Muscle layer of colon (tissue), 2 donors: ENCODE measurements at regions not wholly inside any gene's neighbourhood (a gene's known extent, or its start where the extent isn't known, plus 50 kb on each side); places are given as distances from the start of the nearest gene placed in this dataset.
A peak's percentile ranks its signal among the peaks of the same experiment; 100 is the strongest.

Experiments
- H3K27ac ChIP-seq: one replicate; pipeline ENCODE4 v1.7.0; 2013; ENCODE audit warnings: low read depth, mild to moderate bottlenecking, low read length, moderate library complexity
- H3K27me3 ChIP-seq, 2 donors: one replicate each; pipeline ENCODE4 v1.7.0; 2013; ENCODE audit warnings: low read length in 2 of 2, mild to moderate bottlenecking in 2 of 2; ENCODE audit not compliant: insufficient read depth in 2 of 2, control insufficient read depth in 1 of 2
- H3K36me3 ChIP-seq: one replicate; pipeline ENCODE4 v1.7.0; 2013; ENCODE audit warnings: mild to moderate bottlenecking, low read length; ENCODE audit not compliant: insufficient read depth
- H3K4me1 ChIP-seq: one replicate; pipeline ENCODE4 v1.7.0; 2013; ENCODE audit warnings: mild to moderate bottlenecking, low read length; ENCODE audit not compliant: insufficient read depth
- H3K4me3 ChIP-seq, 2 donors: one replicate each; pipeline ENCODE4 v1.7.0; 2013; ENCODE audit warnings: low read length in 2 of 2, low read depth in 1 of 2, mild to moderate bottlenecking in 1 of 2, moderate library complexity in 1 of 2
- H3K9ac ChIP-seq: one replicate; pipeline ENCODE4 v1.7.0; 2013; ENCODE audit warnings: low read length
- H3K9me3 ChIP-seq: one replicate; pipeline ENCODE4 v1.7.0; 2013; ENCODE audit warnings: mild to moderate bottlenecking, low read length
- donor health status: abdominal sarcoma.
- donor health status: Adenocarcinoma of cecum.

DNA sequence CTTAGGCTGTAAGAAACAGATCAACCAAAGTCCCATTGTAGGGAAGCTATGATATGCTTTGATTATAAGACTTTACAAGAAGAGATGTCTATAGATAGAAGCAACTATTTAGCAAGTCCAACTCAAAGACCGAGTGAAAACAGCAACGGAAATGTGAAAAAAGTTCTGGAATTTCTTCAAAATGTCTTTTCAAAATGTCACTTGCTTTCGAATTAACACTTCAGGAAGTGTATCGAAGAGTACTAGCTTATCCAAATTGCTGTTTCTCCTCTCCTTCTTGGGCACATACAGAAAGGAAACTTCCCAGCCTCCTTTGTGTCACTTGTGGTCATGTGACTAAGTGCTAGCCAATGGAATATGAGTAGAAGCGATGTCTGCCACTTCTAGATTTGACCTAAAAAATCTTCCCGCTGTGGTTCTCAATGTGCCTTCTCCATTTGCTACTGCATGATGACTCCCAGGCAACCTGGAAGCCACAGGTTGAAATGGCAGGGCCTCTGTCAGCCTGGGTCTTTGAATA, 89.9 kb downstream of the TSEN15 start:
- H3K27me3 ChIP-seq = no peaks in the 10 kb centered on the region

DNA sequence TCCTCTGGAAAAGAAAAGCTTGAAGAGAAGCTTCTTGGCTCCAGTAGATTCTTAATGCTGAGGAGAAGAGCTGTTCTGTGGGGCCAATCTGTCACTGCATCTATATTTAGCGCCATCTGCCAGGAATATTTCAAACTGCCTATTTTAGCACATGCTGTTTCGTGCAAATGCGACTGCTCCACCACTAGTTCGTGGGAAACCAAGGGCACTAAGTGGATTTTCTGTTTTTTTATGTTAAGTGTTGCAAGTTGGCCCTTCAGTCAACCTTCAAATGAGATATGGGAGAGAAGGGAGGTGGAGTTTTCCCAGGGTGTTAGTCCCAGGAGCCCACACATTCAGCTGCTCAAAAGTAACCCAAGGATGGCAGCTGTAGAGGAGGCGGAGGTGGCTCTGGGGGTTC, 91.9 kb downstream of the TSEN15 start:
- no peaks in the 10 kb centered on the region for H3K4me1 ChIP-seq
- no peaks in the 10 kb centered on the region for H3K9me3 ChIP-seq
- no peak overlapping the region for H3K27ac ChIP-seq

More for the DNA sequence above, 89.9 kb downstream of the TSEN15 start:
- Histone ChIP-seq H3K9ac (no peak overlapping the region), H3K36me3 (no peaks in the 10 kb centered on the region), H3K27ac (no peak overlapping the region), H3K9me3 (no peaks in the 10 kb centered on the region), H3K4me3 (no peak overlapping the region), H3K4me1 (no peaks in the 10 kb centered on the region)

DNA sequence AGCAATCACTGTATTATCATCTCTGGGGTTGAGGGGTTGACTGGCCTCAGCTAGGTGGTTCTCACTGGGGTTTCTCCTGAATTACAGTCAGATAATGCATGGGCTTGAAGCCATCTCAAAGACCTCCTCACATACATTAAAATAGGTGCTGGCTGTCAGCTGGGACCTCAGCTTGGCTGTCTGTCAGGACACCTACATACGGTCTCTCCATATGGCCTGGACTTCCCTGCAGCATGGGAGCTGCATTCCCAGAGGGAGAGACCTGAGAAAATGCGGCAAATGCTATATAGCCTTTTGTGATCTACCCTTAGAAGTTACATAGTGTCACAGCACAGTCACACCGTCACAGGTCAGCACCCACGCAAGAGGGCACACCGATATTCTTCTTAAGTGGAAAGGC, 93.6 kb downstream of the TSEN15 start:
- Histone ChIP-seq H3K9ac (no peak overlapping the region), H3K36me3 (no peaks in the 10 kb centered on the region), H3K9me3 (no peaks in the 10 kb centered on the region), H3K27me3 (no peaks in the 10 kb centered on the region), H3K27ac (no peak overlapping the region), H3K4me3 (no peak overlapping the region), H3K4me1 (no peaks in the 10 kb centered on the region)

More for the DNA sequence above, 91.9 kb downstream of the TSEN15 start:
- Histone ChIP-seq H3K4me3 (no peak overlapping the region), H3K9ac (no peak overlapping the region), H3K27me3 (no peaks in the 10 kb centered on the region), H3K36me3 (no peaks in the 10 kb centered on the region)

DNA sequence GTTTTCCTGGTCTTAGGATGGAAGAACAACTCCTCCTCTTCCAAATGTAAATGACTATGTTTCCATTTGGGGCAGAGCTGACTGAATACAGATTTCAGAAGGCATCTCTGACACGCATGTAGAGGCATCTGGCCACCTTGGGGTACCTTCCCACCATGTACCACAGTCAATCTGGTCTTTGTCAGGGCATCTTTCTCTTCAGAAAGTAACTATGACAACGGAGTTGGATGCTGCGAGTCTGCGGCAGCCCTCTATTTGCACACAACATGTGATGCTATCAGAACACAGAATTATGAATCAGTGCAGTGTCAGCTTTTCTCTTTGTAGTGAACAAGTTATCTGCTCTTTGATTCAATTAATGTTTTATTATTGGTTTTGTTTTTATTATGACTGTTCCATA, 94.7 kb downstream of the TSEN15 start:
- no peak overlapping the region for H3K27ac ChIP-seq

DNA sequence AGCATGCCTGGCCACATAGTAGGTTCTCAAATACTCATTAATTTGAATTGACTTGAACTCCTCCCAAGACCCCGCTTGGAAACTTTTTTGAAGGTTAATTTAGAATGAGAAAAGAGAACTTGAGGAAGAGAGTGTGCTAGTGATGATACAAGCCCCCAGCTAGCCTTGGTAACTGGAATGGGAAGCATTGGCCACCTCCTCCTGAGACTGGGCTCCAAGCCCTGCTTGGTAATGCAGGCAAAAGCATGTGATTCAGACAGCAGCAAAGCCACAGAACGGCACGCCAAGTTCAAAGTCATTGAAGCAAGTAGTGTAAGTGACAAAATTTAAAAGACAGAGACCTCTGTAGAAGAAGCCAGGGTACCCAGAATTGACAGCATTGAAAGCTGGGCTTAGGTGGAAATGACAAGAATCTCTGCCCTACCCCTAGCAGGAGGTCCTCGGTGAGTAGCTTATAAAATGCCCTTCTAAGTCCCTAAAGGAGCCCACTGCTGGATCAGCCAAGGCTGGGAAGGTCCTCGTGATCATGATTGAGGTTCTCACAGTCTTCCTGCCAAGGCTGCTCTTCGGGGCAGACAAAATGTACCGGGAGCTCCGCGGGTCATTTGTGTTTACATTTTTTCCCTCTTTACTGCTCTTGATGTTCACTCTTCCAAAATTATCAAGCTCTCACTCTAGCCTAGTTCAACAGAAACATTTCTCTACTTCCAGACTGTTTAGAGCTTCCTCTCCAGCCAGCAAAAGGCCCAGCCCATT, 99.4 kb downstream of the TSEN15 start:
- H3K9ac ChIP-seq = no peak overlapping the region
- H3K27ac ChIP-seq = no peak overlapping the region
- no peaks in the 10 kb centered on the region for H3K9me3 ChIP-seq
- peaks cover 10% of the 10 kb centered on the region for H3K4me1 ChIP-seq
- H3K4me3 ChIP-seq = no peak overlapping the region
- no peaks in the 10 kb centered on the region for H3K36me3 ChIP-seq
- no peaks in the 10 kb centered on the region for H3K27me3 ChIP-seq

More for the DNA sequence above, 94.7 kb downstream of the TSEN15 start:
- no peaks in the 10 kb centered on the region for H3K27me3 ChIP-seq
- no peak overlapping the region for H3K9ac ChIP-seq
- no peaks in the 10 kb centered on the region for H3K36me3 ChIP-seq
- peaks cover 5% of the 10 kb centered on the region for H3K4me1 ChIP-seq
- no peak overlapping the region for H3K4me3 ChIP-seq
- no peaks in the 10 kb centered on the region for H3K9me3 ChIP-seq

DNA sequence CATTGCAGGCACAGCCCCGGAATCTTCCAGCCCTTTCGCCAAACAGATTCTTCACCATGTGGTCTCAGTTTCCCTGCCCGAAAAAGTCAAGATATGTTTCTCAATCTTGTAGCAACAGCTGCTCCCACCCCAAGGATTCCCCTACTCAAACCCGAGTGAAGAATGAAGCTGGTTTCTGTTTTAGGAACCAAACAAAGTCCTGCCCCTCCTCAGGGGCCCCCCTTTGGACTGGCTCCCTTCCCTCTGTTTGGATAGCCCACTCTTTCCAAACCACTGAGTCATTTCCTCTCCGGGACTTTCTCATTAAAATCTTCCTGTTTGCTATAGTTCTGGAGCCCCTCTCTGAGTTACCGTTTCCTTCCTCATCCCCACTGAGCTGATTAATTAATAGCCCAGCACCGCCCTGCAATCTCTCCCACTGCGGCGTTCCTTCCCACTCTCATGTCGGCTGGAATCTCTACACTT, 100.9 kb downstream of the TSEN15 start:
- H3K4me3 ChIP-seq = peak overlapping the region; percentile 26 to 47

DNA sequence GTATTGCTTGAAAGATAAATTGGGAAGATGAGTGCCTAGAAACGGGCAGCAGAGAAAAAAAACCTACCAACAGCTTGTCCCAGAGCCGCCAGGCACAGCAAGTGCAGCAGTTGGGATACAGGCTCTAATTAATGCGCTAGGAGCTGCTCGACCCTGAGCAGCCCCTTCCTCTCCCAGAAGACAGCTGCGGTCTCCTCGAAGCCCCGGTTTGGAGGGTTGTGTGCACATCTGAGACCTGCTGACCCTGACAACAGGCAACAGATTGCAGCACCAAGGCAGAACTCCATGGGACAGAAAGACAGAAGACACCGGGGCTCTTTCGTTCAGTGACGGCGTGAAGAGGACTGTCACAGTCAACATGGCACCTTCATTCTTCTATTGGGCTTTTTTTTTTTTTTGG, 101.4 kb downstream of the TSEN15 start:
- Histone ChIP-seq H3K4me1 (peaks cover 10% of the 10 kb centered on the region), H3K9ac (no peak overlapping the region), H3K4me3 (peak overlapping the region; percentile 26 to 47), H3K36me3 (no peaks in the 10 kb centered on the region), H3K27me3 (no peaks in the 10 kb centered on the region), H3K9me3 (no peaks in the 10 kb centered on the region), H3K27ac (no peak overlapping the region)

More for the DNA sequence above, 100.9 kb downstream of the TSEN15 start:
- Histone ChIP-seq H3K9ac (no peak overlapping the region), H3K9me3 (no peaks in the 10 kb centered on the region), H3K27ac (no peak overlapping the region), H3K36me3 (no peaks in the 10 kb centered on the region), H3K4me1 (peaks cover 10% of the 10 kb centered on the region), H3K27me3 (no peaks in the 10 kb centered on the region)

DNA sequence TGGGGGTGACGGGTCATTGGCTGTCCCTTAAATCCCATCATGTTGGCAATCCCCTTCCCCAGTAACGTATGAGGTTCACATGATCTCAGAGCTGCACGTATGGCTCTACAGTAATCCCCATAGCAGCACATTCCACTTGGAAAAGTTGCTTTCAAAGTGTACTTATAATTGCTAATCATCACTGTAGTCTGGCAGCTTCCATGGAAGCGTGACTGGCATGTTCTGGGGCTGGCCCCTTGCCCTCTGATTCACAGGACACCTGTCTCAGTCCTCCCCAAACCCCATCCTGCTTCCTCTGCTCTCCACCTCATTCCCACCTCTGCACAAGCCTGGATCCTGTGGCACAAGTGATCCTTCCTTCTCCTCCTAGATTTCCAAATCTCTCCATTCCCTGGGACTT, 102.2 kb downstream of the TSEN15 start:
- H3K9me3 ChIP-seq = no peaks in the 10 kb centered on the region
- peaks cover 10% of the 10 kb centered on the region for H3K4me1 ChIP-seq
- no peak overlapping the region for H3K9ac ChIP-seq
- H3K36me3 ChIP-seq = no peaks in the 10 kb centered on the region
- no peak overlapping the region for H3K4me3 ChIP-seq
- no peaks in the 10 kb centered on the region for H3K27me3 ChIP-seq
- H3K27ac ChIP-seq = no peak overlapping the region

DNA sequence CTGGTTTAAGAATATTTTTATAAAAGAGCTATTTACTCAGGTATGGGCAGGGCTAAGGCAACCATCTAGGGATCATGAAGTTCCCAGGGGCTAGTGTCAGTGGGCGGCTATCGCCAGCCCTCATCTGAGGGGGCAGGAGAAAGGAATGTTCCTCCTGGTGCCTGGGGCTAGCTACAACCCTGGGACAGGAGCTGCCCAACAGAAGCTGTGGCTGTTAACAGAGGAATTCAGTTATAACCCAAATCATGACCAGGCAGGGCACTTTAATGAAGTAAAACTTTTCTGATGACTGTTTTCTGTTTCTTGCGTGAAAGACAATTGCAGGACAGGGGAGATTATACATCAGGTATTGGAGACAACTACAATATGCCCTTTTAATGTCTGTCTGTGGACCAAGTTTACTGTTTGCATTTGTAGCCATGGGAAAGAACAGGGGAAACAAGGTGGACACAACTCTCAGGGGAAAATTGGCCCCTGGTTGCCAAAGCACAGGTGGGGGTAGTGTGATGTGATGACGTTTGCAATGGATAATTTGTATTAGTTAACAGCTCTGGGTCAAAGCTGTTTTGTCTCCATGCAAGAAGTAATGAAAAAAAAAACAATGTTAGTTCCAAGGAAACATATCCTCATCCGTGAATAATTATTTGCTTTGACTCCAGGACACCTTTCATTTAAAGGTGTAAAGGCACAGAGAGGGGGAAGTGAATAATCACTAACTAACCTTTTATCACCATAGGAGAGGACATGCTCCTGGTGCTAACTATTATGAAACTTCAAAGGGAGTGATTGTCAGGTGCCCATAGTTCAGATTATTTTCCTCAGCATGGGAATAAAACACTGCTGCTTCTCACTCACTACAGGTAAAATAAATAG, 105.2 kb downstream of the TSEN15 start:
- Histone ChIP-seq H3K27ac (no peak overlapping the region), H3K27me3 (no peaks in the 10 kb centered on the region), H3K36me3 (no peaks in the 10 kb centered on the region), H3K4me1 (peaks cover 3% of the 10 kb centered on the region), H3K9ac (no peak overlapping the region), H3K4me3 (no peak overlapping the region), H3K9me3 (no peaks in the 10 kb centered on the region)

DNA sequence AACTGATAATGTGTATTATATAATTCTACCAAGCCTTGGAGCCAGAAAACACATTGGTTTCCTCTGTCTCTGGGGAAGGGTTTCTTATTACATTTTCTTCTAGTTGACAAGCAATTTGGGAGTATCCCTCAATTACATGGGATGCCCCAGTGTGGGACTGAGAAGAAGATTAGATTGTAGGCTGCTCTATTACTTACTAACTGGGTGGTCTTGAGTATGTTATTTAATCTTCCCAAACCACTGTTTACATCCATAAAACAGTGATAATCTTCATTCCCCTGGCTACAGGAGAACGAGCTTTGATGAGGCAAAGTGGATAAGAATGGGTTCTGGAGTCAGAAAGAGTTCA, 105.8 kb downstream of the TSEN15 start:
- H3K27ac ChIP-seq = no peak overlapping the region
- peaks cover 3% of the 10 kb centered on the region for H3K4me1 ChIP-seq
- no peaks in the 10 kb centered on the region for H3K27me3 ChIP-seq
- H3K4me3 ChIP-seq = no peak overlapping the region
- no peaks in the 10 kb centered on the region for H3K9me3 ChIP-seq
- no peaks in the 10 kb centered on the region for H3K36me3 ChIP-seq
- H3K9ac ChIP-seq = no peak overlapping the region

DNA sequence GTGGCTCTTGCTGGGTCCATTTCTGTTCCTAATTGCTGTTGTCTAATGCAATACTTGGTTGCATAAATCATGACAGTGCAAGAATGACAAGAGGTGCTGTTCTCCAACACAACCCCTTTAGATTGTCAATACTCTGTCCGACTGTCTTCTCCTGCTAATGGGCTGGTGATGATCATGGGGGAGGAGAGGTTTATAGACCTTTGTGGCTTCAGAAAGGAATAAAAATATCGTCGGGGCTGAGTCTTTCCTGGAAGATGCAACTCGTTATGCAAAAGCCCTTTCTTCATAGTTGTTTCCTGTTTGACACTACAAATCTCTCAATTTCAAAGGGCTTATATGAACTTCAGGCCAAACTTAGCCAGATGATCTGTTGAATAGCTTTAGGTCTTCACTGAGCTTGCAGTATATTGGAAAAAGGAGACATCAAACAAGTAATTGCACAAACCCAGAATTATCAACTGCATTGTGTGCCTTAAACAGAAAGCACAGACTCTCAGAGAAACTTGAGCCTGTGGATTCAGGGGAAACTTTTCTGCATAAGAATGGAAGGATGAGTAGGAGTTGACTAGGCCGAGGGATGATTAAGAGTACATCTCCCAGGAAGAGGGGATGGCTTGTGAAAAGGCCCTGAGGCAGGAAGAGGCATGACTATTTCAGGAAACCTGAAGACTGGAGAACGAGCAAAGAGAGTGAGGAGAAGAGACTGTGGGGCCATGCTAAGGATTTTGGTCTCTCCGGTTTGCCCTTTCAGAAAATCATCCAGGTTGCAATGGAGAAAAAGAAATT, 107.6 kb downstream of the TSEN15 start:
- H3K4me3 ChIP-seq = no peak overlapping the region
- no peak overlapping the region for H3K9ac ChIP-seq
- H3K27ac ChIP-seq = no peak overlapping the region

More for the DNA sequence above, 107.6 kb downstream of the TSEN15 start:
- Histone ChIP-seq H3K9me3 (no peaks in the 10 kb centered on the region), H3K4me1 (peaks cover 3% of the 10 kb centered on the region), H3K36me3 (no peaks in the 10 kb centered on the region), H3K27me3 (no peaks in the 10 kb centered on the region)
